ENCODE measurements at regions not wholly inside any gene's neighbourhood (a gene's known extent, or its start where the extent isn't known, plus 50 kb on each side); places are given as distances from the start of the nearest gene placed in this dataset.

DNA sequence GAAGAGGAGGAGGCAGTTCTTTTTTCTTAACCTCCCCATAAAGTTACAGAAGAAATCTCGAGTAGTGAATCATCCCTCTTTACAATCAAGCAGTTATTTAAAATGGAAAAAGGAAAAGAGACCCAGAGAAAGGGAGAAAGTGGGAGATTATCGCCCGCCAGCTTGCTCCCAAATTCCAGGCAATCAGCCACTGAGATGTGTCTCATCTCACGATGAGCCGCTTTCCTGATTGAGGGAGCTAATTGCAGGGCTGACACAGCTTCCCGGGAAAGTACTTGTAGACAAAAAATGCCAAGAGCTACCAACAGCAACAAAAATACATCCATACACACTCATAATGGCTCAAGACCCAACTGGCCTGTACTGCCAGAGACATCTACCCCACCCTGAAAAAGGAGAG lies 191.6 kb upstream of the ZC3H12A start:
- H3K27me3 ChIP-seq (ENCODE audit: control insufficient read depth, insufficient read depth, low read length), result no peaks in the 10 kb centered on the region
- H3K4me3 ChIP-seq (ENCODE audit: low read depth, low read length), result no peak overlapping the region
- TF ChIP-seq, protein P1, sequence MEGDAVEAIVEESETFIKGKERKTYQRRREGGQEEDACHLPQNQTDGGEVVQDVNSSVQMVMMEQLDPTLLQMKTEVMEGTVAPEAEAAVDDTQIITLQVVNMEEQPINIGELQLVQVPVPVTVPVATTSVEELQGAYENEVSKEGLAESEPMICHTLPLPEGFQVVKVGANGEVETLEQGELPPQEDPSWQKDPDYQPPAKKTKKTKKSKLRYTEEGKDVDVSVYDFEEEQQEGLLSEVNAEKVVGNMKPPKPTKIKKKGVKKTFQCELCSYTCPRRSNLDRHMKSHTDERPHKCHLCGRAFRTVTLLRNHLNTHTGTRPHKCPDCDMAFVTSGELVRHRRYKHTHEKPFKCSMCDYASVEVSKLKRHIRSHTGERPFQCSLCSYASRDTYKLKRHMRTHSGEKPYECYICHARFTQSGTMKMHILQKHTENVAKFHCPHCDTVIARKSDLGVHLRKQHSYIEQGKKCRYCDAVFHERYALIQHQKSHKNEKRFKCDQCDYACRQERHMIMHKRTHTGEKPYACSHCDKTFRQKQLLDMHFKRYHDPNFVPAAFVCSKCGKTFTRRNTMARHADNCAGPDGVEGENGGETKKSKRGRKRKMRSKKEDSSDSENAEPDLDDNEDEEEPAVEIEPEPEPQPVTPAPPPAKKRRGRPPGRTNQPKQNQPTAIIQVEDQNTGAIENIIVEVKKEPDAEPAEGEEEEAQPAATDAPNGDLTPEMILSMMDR (IDR thresholded peaks at IDR 0.05; ENCODE audit: insufficient read depth, low read length, severe bottlenecking), result no peak
- no peaks in the 10 kb centered on the region for H3K36me3 ChIP-seq (ENCODE audit: control insufficient read depth, insufficient read depth, low read length)
- FAIRE-seq (no peak), DNase-seq (ENCODE audit: low read depth) (no peak)

- FAIRE-seq (no peak), DNase-seq (ENCODE audit: low read depth) (no peak)
- H3K27me3 ChIP-seq (ENCODE audit: control insufficient read depth, insufficient read depth, low read length), result no peaks in the 10 kb centered on the region
- TF ChIP-seq, protein P1 (IDR thresholded peaks at IDR 0.05; ENCODE audit: insufficient read depth, low read length, severe bottlenecking), result no peak
- H3K36me3 ChIP-seq (ENCODE audit: control insufficient read depth, insufficient read depth, low read length), result no peaks in the 10 kb centered on the region
- H3K4me3 ChIP-seq (ENCODE audit: low read depth, low read length), result no peak overlapping the region
Measured at GRCh38 chr1:37284053-37284452, 190.3 kb upstream of the ZC3H12A start.

DNA sequence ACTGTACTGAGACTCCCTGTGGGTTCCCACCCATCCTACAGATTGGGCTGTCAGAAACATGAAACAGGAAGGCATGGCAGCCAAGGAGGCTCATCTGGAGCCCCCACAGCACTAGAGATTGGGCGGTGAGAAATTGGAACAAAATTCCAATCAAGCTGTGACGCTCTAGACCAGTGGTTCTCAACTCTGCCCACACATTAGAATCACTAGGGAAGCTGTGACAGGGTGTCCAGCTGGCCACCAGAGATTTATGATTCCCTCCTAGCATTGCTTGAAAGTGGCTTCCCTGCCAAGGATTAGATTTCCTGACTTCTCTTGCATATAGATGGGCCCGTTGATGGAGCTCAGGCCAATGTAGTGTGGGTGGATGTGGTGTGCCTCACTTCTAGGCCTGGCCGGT lies 187.5 kb upstream of the ZC3H12A start:
- Histone ChIP-seq H3K27me3 (ENCODE audit: control insufficient read depth, insufficient read depth, low read length) (no peaks in the 10 kb centered on the region), H3K36me3 (ENCODE audit: control insufficient read depth, insufficient read depth, low read length) (no peaks in the 10 kb centered on the region), H3K4me3 (ENCODE audit: low read depth, low read length) (no peak overlapping the region)
- peak; percentile 58 for FAIRE-seq
- TF ChIP-seq, protein P1 (IDR thresholded peaks at IDR 0.05; ENCODE audit: insufficient read depth, low read length, severe bottlenecking), result no peak
- DNase-seq (ENCODE audit: low read depth), result no peak

DNA sequence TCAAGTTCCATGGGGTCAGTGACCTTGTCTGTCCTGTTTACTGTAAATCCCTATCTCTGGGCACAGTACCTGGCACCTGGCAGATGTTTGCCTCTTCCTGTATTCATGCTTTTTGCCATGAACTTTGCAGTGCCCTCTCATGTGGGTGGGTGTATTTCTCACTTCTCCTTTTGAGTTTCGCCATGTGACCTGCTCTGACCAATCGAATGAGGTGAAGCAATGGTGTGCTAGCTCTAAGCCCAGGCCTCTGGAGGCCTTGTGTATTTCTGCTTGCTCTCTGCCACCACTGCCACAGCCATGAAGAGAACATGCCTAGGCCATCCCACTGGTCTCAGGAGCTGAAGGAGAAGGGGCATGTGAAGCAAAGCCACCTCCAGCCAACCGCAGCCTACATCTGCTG lies 185.5 kb upstream of the ZC3H12A start:
- TF ChIP-seq, protein P1 (IDR thresholded peaks at IDR 0.05; ENCODE audit: insufficient read depth, low read length, severe bottlenecking), result no peak
- no peak for FAIRE-seq
- H3K4me3 ChIP-seq (ENCODE audit: low read depth, low read length), result no peak overlapping the region
- no peak for DNase-seq (ENCODE audit: low read depth)
- H3K36me3 ChIP-seq (ENCODE audit: control insufficient read depth, insufficient read depth, low read length), result no peaks in the 10 kb centered on the region
- no peaks in the 10 kb centered on the region for H3K27me3 ChIP-seq (ENCODE audit: control insufficient read depth, insufficient read depth, low read length)

GRCh38 chr1:37290718-37291117 lies 183.7 kb upstream of the ZC3H12A start:
- FAIRE-seq, result no peak
- Histone ChIP-seq H3K36me3 (ENCODE audit: control insufficient read depth, insufficient read depth, low read length) (no peaks in the 10 kb centered on the region), H3K27me3 (ENCODE audit: control insufficient read depth, insufficient read depth, low read length) (no peaks in the 10 kb centered on the region), H3K4me3 (ENCODE audit: low read depth, low read length) (no peak overlapping the region)
- TF ChIP-seq, protein P1 (IDR thresholded peaks at IDR 0.05; ENCODE audit: insufficient read depth, low read length, severe bottlenecking), result no peak
- DNase-seq (ENCODE audit: low read depth), result no peak

- no peaks in the 10 kb centered on the region for H3K36me3 ChIP-seq (ENCODE audit: control insufficient read depth, insufficient read depth, low read length)
- H3K4me3 ChIP-seq (ENCODE audit: low read depth, low read length), result no peak overlapping the region
- TF ChIP-seq, protein P1 (IDR thresholded peaks at IDR 0.05; ENCODE audit: insufficient read depth, low read length, severe bottlenecking), result no peak
- DNase-seq (ENCODE audit: low read depth), result no peak
- FAIRE-seq, result no peak
- H3K27me3 ChIP-seq (ENCODE audit: control insufficient read depth, insufficient read depth, low read length), result no peaks in the 10 kb centered on the region
Measured at GRCh38 chr1:37292789-37293188, 181.6 kb upstream of the ZC3H12A start.
